ENCODE measurements at regions not wholly inside any gene's neighbourhood (a gene's known extent, or its start where the extent isn't known, plus 50 kb on each side); places are given as distances from the start of the nearest gene placed in this dataset.

- Mint-ChIP-seq H3K27ac (no peak overlapping the region), H3K36me3 (no peaks in the 10 kb centered on the region), H3K4me3 (no peak overlapping the region), H3K27me3 (peaks cover 3 to 9% of the 10 kb centered on the region in 2 donors), H3K9me3 (no peaks in the 10 kb centered on the region), H3K4me1 (ENCODE audit: low read depth in 2 of 2) (peaks cover under 1 to 4% of the 10 kb centered on the region in 2 donors)
- DNase-seq (ENCODE audit: low spot score), result no peak
- ATAC-seq, result no peak
Observed at GRCh38 chr20:52098186-52098585, 93.4 kb downstream of the ZFP64 start.

GRCh38 chr20:52096117-52096516 lies 95.5 kb downstream of the ZFP64 start:
- H3K4me3 Mint-ChIP-seq, result no peak overlapping the region

GRCh38 chr20:52094693-52095092 lies 96.9 kb downstream of the ZFP64 start:
- Mint-ChIP-seq H3K4me1 (ENCODE audit: low read depth in 2 of 2) (no peaks in the 10 kb centered on the region), H3K27ac (no peak overlapping the region), H3K27me3 (no peaks in the 10 kb centered on the region), H3K4me3 (no peak overlapping the region), H3K9me3 (no peaks in the 10 kb centered on the region), H3K36me3 (no peaks in the 10 kb centered on the region)
- ATAC-seq (no peak), DNase-seq (ENCODE audit: low spot score) (no peak)

More at GRCh38 chr20:52096117-52096516, 95.5 kb downstream of the ZFP64 start:
- no peaks in the 10 kb centered on the region for H3K4me1 Mint-ChIP-seq (ENCODE audit: low read depth in 2 of 2)
- ATAC-seq, result no peak
- H3K9me3 Mint-ChIP-seq, result no peaks in the 10 kb centered on the region
- DNase-seq (ENCODE audit: low spot score), result no peak
- H3K27ac Mint-ChIP-seq, result no peak overlapping the region
- no peaks in the 10 kb centered on the region for H3K36me3 Mint-ChIP-seq
- H3K27me3 Mint-ChIP-seq, result no peaks in the 10 kb centered on the region

DNA sequence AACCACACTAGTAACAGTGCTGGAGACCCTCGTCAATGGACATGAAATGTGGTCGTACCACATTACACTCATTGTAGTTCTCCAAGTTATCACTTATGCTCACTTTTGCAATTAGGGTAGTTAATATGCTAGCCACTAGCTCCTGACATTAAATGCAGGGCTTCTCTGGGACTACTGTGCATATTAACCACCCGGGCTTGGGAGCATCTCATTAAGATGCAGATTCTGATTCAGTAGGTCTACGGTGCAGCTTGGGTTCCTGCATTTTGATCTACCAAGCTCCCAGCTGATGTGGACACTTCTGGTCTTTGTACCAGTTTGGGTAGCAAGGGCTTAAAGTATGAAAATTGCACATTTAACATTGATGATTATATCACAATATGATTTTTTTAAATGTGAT lies 98.0 kb downstream of the ZFP64 start:
- Mint-ChIP-seq H3K27me3 (no peaks in the 10 kb centered on the region), H3K9me3 (no peaks in the 10 kb centered on the region), H3K4me1 (ENCODE audit: low read depth in 2 of 2) (no peaks in the 10 kb centered on the region), H3K27ac (no peak overlapping the region), H3K36me3 (no peaks in the 10 kb centered on the region), H3K4me3 (no peak overlapping the region)
- DNase-seq (ENCODE audit: low spot score), result no peak
- no peak for ATAC-seq

DNA sequence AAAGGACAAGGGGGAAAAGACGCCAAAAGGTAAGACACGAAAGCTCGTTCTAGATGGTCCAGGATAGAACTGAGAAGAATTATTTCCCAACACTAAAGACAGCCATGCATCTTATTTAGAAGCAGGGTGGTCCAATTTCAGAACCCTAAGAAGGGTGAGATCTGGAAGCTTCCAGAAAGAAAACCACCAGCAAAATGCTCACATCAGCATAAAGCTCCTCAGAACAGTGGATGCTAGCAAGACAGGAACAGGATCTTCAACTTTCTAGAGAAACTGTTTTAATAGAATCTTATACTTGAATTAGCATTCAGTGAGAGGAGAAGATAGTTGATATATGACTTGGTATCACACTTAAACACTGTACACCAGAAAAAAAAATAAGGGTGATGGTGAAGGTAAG lies 101.5 kb downstream of the ZFP64 start:
- H3K27me3 Mint-ChIP-seq, result no peaks in the 10 kb centered on the region
- H3K4me3 Mint-ChIP-seq, result no peak overlapping the region
- peaks cover 18% of the 10 kb centered on the region for H3K36me3 Mint-ChIP-seq
- H3K4me1 Mint-ChIP-seq (ENCODE audit: low read depth in 2 of 2), result no peaks in the 10 kb centered on the region
- no peak overlapping the region for H3K27ac Mint-ChIP-seq
- DNase-seq (ENCODE audit: low spot score) (no peak), ATAC-seq (no peak)
- H3K9me3 Mint-ChIP-seq, result peaks cover 4% of the 10 kb centered on the region

DNA sequence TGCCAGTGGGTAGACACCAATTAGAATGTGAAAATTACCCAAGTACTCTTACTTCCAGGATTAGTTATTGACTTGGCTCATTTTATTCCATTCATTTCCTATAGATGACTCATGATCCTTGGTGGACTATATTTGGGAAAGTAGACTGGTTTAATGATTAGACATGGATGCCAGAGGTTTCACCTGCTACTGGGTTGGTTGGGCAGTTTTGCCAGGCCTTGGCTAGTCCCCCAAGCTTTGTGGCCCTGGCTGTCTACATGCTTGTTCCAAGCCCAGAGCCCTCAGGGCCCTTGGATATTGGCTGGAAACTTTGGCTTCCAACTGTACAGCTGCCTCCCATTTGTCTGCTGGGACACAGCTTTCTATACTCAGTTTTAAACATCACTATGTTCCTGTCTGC lies 104.1 kb downstream of the ZFP64 start:
- Mint-ChIP-seq H3K27ac (no peak overlapping the region), H3K4me3 (no peak overlapping the region), H3K4me1 (ENCODE audit: low read depth in 2 of 2) (peaks cover 11 to 14% of the 10 kb centered on the region in 2 donors), H3K9me3 (peaks cover 4% of the 10 kb centered on the region), H3K27me3 (no peaks in the 10 kb centered on the region), H3K36me3 (peaks cover 18% of the 10 kb centered on the region)
- no peak for DNase-seq (ENCODE audit: low spot score)
- no peak for ATAC-seq

DNA sequence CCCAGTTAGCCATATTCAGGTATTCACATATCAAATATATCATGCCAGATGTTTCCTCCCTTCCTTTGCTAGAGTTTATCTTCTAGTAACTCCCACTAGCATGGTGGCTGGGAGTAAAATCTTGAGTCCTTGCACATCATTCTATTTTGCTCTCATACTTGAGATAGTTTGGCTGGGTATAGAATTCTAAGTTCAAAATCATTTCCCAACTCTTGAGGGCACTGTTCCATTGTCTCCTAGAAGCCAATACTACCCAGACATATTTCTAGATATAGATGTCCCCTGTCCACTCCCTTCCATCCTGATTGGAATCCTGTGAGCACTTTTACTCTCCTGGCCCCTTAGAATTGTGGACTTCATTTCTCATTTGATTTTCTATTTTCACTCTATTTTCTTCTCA lies 104.7 kb downstream of the ZFP64 start:
- H3K4me1 Mint-ChIP-seq (ENCODE audit: low read depth in 2 of 2), result peaks cover 17 to 20% of the 10 kb centered on the region in 2 donors
- no peaks in the 10 kb centered on the region for H3K27me3 Mint-ChIP-seq
- no peak overlapping the region for H3K27ac Mint-ChIP-seq
- ATAC-seq (no peak), DNase-seq (ENCODE audit: low spot score) (no peak)
- H3K36me3 Mint-ChIP-seq, result peaks cover 18% of the 10 kb centered on the region
- peaks cover 4% of the 10 kb centered on the region for H3K9me3 Mint-ChIP-seq
- H3K4me3 Mint-ChIP-seq, result no peak overlapping the region

- peaks cover 4% of the 10 kb centered on the region for H3K9me3 Mint-ChIP-seq
- ATAC-seq (no peak), DNase-seq (ENCODE audit: low spot score) (no peak)
- no peak overlapping the region for H3K4me3 Mint-ChIP-seq
- no peak overlapping the region for H3K27ac Mint-ChIP-seq
- H3K27me3 Mint-ChIP-seq, result no peaks in the 10 kb centered on the region
- peaks cover 18 to 26% of the 10 kb centered on the region in 2 donors for H3K4me1 Mint-ChIP-seq (ENCODE audit: low read depth in 2 of 2)
- peaks cover 18% of the 10 kb centered on the region for H3K36me3 Mint-ChIP-seq
Observed at GRCh38 chr20:52084727-52085126, 106.9 kb downstream of the ZFP64 start.

DNA sequence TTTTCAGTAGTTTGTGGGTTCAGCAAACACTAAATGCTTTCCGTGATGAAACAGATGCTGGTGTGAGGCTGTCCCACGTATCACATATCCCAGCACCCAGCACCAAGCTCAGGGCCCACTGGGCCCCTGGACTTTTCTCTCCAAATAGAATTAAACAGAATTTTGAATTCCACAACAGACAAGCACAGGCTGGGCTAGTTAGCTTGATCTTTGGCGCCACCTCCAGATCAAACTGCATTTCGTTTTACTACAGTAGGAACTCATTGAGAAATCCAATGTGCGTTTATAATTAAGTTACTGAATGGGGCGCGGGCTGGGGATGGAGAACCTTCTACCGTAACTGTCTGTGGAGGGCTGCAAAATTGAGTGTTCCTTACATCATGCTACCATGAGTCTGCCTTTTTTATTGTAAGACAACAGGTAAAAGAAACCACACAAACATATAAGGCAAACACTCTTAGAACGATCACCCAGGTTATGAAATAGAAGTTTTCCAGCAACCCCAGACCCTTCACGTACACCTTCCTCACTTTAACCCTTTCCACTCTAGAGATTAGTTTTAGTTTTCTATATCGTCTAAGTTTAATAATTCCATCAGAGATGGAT lies 107.8 kb downstream of the ZFP64 start:
- Mint-ChIP-seq H3K4me1 (ENCODE audit: low read depth in 2 of 2) (peaks cover 18 to 26% of the 10 kb centered on the region in 2 donors), H3K4me3 (no peak overlapping the region), H3K27ac (peak overlapping the region; percentile 27 to 84), H3K9me3 (peaks cover 4% of the 10 kb centered on the region), H3K36me3 (peaks cover 18% of the 10 kb centered on the region), H3K27me3 (no peaks in the 10 kb centered on the region)
- peak; percentile 69 for DNase-seq (ENCODE audit: low spot score)
- peak in 1 of 2 donors; percentile 74 for ATAC-seq

- peak overlapping the region; percentile 26 for H3K4me3 Mint-ChIP-seq
- peaks cover 18 to 26% of the 10 kb centered on the region in 2 donors for H3K4me1 Mint-ChIP-seq (ENCODE audit: low read depth in 2 of 2)
- peaks cover 4% of the 10 kb centered on the region for H3K9me3 Mint-ChIP-seq
- H3K27me3 Mint-ChIP-seq, result no peaks in the 10 kb centered on the region
- DNase-seq (ENCODE audit: low spot score) (no peak), ATAC-seq (no peak)
- H3K36me3 Mint-ChIP-seq, result peaks cover 10% of the 10 kb centered on the region
- H3K27ac Mint-ChIP-seq, result peak overlapping the region; percentile 27 to 84
Observed at GRCh38 chr20:52082612-52083011, 109.0 kb downstream of the ZFP64 start.

DNA sequence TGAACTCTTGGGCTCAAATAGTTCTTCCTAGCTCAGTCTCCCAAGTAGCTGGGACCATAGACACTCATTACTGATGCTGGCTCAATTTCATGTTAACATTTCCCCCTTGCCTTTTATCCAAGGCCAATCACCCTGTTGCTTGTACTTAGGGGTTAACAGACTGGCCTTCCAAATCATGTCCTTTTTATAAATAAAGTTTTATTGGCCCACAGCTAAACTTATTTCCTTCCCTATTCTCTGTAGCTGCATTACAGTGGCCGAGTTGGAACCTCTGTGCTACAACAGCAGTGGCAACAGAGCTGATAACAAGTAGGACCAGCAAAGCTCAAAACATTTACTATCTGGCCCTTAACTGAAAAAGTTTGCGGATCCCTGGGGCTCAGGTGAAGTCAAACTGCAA lies 109.8 kb downstream of the ZFP64 start:
- Mint-ChIP-seq H3K27me3 (no peaks in the 10 kb centered on the region), H3K27ac (peak overlapping the region; percentile 27 to 84), H3K4me3 (no peak overlapping the region), H3K4me1 (ENCODE audit: low read depth in 2 of 2) (peaks cover 18 to 26% of the 10 kb centered on the region in 2 donors), H3K9me3 (no peaks in the 10 kb centered on the region), H3K36me3 (peaks cover 2% of the 10 kb centered on the region)
- DNase-seq (ENCODE audit: low spot score) (no peak), ATAC-seq (no peak)

DNA sequence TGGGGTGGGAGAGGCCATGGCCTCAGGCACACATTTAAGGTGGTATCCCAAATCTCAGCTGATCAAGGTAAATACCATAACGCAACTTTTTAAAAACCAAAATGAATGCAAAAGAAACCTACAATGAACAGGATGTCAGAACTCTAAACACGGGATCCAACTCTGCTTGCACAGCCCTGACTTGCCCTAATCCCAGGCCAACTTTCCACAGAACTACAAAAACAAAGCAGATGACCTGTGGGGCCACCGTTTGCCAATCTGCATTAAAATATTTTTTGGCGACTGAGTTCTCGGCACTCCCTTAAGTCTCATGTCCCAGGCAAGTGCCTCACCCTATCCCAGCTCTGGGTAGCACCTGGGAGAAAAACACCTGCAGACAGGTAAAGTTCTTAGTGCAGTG lies 110.5 kb downstream of the ZFP64 start:
- DNase-seq (ENCODE audit: low spot score), result no peak
- H3K36me3 Mint-ChIP-seq, result no peaks in the 10 kb centered on the region
- H3K4me3 Mint-ChIP-seq, result no peak overlapping the region

DNA sequence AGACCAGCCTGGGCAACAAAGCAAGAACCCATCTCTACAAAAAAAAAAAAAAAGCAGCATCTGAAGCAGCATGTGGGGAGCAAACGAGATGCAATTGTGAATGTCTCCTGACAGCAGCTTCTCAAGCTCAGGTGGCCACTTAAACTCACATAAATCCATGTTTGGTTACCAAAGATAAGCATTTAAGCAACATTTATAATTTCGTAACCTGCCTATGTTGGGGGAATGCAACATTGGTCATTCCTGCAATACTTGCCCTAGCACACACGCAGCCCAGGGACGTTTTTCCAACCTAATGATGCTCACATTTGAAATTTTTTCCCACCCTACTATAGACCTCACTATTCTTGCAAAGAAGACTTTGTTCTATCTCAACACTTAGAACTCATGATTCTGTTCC lies 113.3 kb downstream of the ZFP64 start:
- no peaks in the 10 kb centered on the region for H3K27me3 Mint-ChIP-seq
- H3K9me3 Mint-ChIP-seq, result no peaks in the 10 kb centered on the region
- H3K4me1 Mint-ChIP-seq (ENCODE audit: low read depth in 2 of 2), result peaks cover 15 to 21% of the 10 kb centered on the region in 2 donors
- H3K4me3 Mint-ChIP-seq, result no peak overlapping the region
- H3K36me3 Mint-ChIP-seq, result no peaks in the 10 kb centered on the region
- DNase-seq (ENCODE audit: low spot score) (no peak), ATAC-seq (no peak)
- no peak overlapping the region for H3K27ac Mint-ChIP-seq

More for the DNA sequence above, 110.5 kb downstream of the ZFP64 start:
- Mint-ChIP-seq H3K4me1 (ENCODE audit: low read depth in 2 of 2) (peaks cover 18 to 26% of the 10 kb centered on the region in 2 donors), H3K27me3 (no peaks in the 10 kb centered on the region), H3K27ac (peak overlapping the region in 1 of 2 donors; percentile 84), H3K9me3 (no peaks in the 10 kb centered on the region)
- ATAC-seq, result no peak

DNA sequence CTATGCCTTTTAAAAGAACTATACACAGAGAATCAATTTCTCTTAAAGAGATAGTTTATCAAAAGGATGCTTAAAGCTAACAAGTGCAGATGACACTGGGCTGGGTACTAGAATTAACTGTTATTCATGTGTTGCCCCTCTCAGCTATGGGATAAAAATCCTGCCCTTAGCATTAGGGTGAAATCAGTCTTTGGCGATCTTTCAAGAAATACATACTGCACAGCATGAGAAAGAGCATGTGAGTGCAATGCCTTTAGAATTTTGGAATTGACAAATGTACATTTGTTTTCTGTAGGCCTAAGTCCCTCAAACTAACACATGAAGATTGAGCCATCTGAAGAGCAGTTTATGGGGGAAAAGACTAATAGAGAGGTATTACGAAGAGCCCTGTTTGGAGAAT lies 115.4 kb downstream of the ZFP64 start:
- no peaks in the 10 kb centered on the region for H3K36me3 Mint-ChIP-seq
- peaks cover 0 to 3% of the 10 kb centered on the region in 2 donors for H3K4me1 Mint-ChIP-seq (ENCODE audit: low read depth in 2 of 2)
- no peaks in the 10 kb centered on the region for H3K27me3 Mint-ChIP-seq

DNA sequence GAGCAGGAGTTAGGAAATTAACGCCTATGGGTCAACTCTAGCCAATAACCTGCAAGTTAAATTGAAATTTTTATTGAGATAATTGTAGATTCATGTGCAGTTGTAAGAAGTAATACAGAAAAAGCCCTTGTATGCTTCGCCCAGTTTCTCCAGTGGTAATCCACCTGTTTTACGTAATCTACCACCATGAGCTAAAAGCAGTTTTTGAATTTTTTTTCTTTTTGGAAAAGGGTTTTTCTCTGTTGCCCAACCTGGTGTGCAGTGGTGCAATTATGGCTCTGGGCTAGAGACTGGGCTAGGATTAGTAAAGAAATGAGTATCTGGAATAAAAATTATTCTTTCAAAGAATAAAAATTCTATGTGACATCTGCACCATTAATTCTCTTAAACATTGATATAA lies 116.2 kb downstream of the ZFP64 start:
- DNase-seq (ENCODE audit: low spot score) (no peak), ATAC-seq (no peak)
- Mint-ChIP-seq H3K4me3 (no peak overlapping the region), H3K9me3 (no peaks in the 10 kb centered on the region), H3K27me3 (no peaks in the 10 kb centered on the region), H3K27ac (no peak overlapping the region), H3K36me3 (no peaks in the 10 kb centered on the region), H3K4me1 (ENCODE audit: low read depth in 2 of 2) (peaks cover 0 to 3% of the 10 kb centered on the region in 2 donors)

More for the DNA sequence above, 115.4 kb downstream of the ZFP64 start:
- DNase-seq (ENCODE audit: low spot score) (no peak), ATAC-seq (no peak)
- H3K9me3 Mint-ChIP-seq, result no peaks in the 10 kb centered on the region
- H3K27ac Mint-ChIP-seq, result peak overlapping the region in 1 of 2 donors; percentile 5
- no peak overlapping the region for H3K4me3 Mint-ChIP-seq
